Gastrocnemius medialis (tissue), 4 donors: ENCODE measurements at regions not wholly inside any gene's neighbourhood (a gene's known extent, or its start where the extent isn't known, plus 50 kb on each side); places are given as distances from the start of the nearest gene placed in this dataset.

ENCODE experiments used
- CTCF ChIP-seq, 5 experiments: fragments of 450-650 bp in 3 of 5; fragments of 200-600 bp in 2 of 5; sonication (generic) in 2 of 5; IDR thresholded peaks in 4 of 5; conservative IDR thresholded peaks in 1 of 5; 1 replicate in 4 of 5; 2 replicates in 1 of 5; pipeline ENCODE4 v1.5.1; 2016 to 2019; ENCODE audit warnings: antibody characterized with exemption in 5 of 5, mild to moderate bottlenecking in 3 of 5, moderate library complexity in 3 of 5
- POLR2A ChIP-seq, 2 donors: fragments of 450-650 bp; IDR thresholded peaks; one replicate each; pipeline ENCODE4 v1.6.1; 2017; ENCODE audit warnings: antibody characterized with exemption in 2 of 2, mild to moderate bottlenecking in 2 of 2, moderate library complexity in 2 of 2

GRCh38 chr3:159796226-159796625 lies 192.4 kb upstream of the IL12A start:
- TF ChIP-seq CTCF (IDR thresholded peaks at IDR 0.05 in 4 of 5, conservative IDR thresholded peaks at IDR 0.05 in 1 of 5): no peak
- no peak for TF ChIP-seq POLR2A (IDR thresholded peaks at IDR 0.05)
